Right cardiac atrium (tissue), 5 donors: ENCODE measurements at regions not wholly inside any gene's neighbourhood (a gene's known extent, or its start where the extent isn't known, plus 50 kb on each side); places are given as distances from the start of the nearest gene placed in this dataset.

Source experiments
- ATAC-seq, 2 donors: fragments of 200-7000 bp; cut with Tn5 transposase; one replicate each; pipeline versions ENCODE4 v1.8.0 to v1.9.1; 2020; ENCODE audit warnings: moderate library complexity in 2 of 2, mild to moderate bottlenecking in 1 of 2
- DNase-seq, 3 donors: peaks; one replicate each; pipeline ENCODE4 v3.0.0-alpha.2; 2020
- H3K27ac ChIP-seq: one replicate; pipeline ENCODE4 v1.5.1; 2013; ENCODE audit warnings: mild to moderate bottlenecking, low read length, control low read depth, moderate library complexity
- H3K27me3 ChIP-seq: one replicate; pipeline ENCODE4 v1.6.1; 2013; ENCODE audit not compliant: control insufficient read depth, insufficient read depth
- H3K4me1 ChIP-seq: one replicate; pipeline ENCODE4 v1.6.1; 2013; ENCODE audit warnings: low read length; ENCODE audit not compliant: control insufficient read depth, insufficient read depth
- H3K4me3 ChIP-seq: one replicate; pipeline ENCODE4 v1.5.1; 2013; ENCODE audit warnings: low read length, control low read depth
- H3K9me3 ChIP-seq: one replicate; pipeline ENCODE4 v1.6.1; 2013; ENCODE audit warnings: low read length; ENCODE audit not compliant: control insufficient read depth
- WGBS: extraction: QIAGEN DNeasy Blood & Tissue Kit; methylation state at CpG from one replicate; pipeline ENCODE4 v1.1.7; 2013; 5-methylcytosine and 5-hydroxymethylcytosine counted together
- intact Hi-C, 4 donors: fragments of 100-400 bp; cut with DNase I; formaldehyde crosslinking; loops; one replicate each; pipeline versions ENCODE4 v1.11.0 to v1.14.0; 2022 to 2023
- donor health status: healthy with polysubstance abuse.
- donor health status: DM: no; HTN: yes; CAD: no.
- donor health status: DM: no; HTN: no; CAD: no.
- donor health status: DM: no; HTN: yes; CAD: no; lungs with severe emphysema.
- donor health status: DM: yes; HTN: yes; CAD: no.

GRCh38 chr14:82502043-82502442 lies 968.4 kb upstream of the SEL1L start:
- ATAC-seq = no peak
- no peak for DNase-seq
- H3K9me3 ChIP-seq = no peaks in the 10 kb centered on the region
- H3K4me3 ChIP-seq = no peak overlapping the region
- 83% methylated on average over 4 of the region's 4 CpGs for WGBS
- intact Hi-C loops = no loop called here
- H3K4me1 ChIP-seq = no peaks in the 10 kb centered on the region
- H3K27me3 ChIP-seq = no peaks in the 10 kb centered on the region
- no peak overlapping the region for H3K27ac ChIP-seq

GRCh38 chr14:82504894-82505293 lies 971.2 kb upstream of the SEL1L start:
- intact Hi-C loops = no loop called here
- Histone ChIP-seq H3K9me3 (no peaks in the 10 kb centered on the region), H3K4me3 (no peak overlapping the region), H3K27ac (no peak overlapping the region), H3K27me3 (no peaks in the 10 kb centered on the region), H3K4me1 (no peaks in the 10 kb centered on the region)
- ATAC-seq = no peak
- DNase-seq = no peak

GRCh38 chr14:82510007-82510406 lies 976.4 kb upstream of the SEL1L start:
- DNase-seq (no peak), ATAC-seq (no peak)
- Histone ChIP-seq H3K4me1 (no peaks in the 10 kb centered on the region), H3K27ac (no peak overlapping the region), H3K4me3 (no peak overlapping the region), H3K27me3 (no peaks in the 10 kb centered on the region), H3K9me3 (no peaks in the 10 kb centered on the region)
- intact Hi-C loops = no loop called here
- 82% methylated on average over 5 of the region's 5 CpGs for WGBS

- intact Hi-C loops = no loop called here
- H3K9me3 ChIP-seq = no peaks in the 10 kb centered on the region
- DNase-seq = no peak
- H3K27me3 ChIP-seq = no peaks in the 10 kb centered on the region
- no peak overlapping the region for H3K4me3 ChIP-seq
- no peaks in the 10 kb centered on the region for H3K4me1 ChIP-seq
- 57% methylated on average over 1 of the region's 1 CpG for WGBS
- no peak overlapping the region for H3K27ac ChIP-seq
- ATAC-seq = no peak
These were observed 977.7 kb upstream of the SEL1L start for GRCh38 chr14:82511399-82511798.

GRCh38 chr14:82520765-82521164 lies 987.1 kb upstream of the SEL1L start:
- 76% methylated on average over 1 of the region's 1 CpG for WGBS
- intact Hi-C loops = no loop called here
- no peaks in the 10 kb centered on the region for H3K27me3 ChIP-seq
- ATAC-seq (no peak), DNase-seq (no peak)
- no peak overlapping the region for H3K27ac ChIP-seq
- H3K4me1 ChIP-seq = no peaks in the 10 kb centered on the region
- no peaks in the 10 kb centered on the region for H3K9me3 ChIP-seq
- no peak overlapping the region for H3K4me3 ChIP-seq

- Histone ChIP-seq H3K27me3 (no peaks in the 10 kb centered on the region), H3K9me3 (no peaks in the 10 kb centered on the region), H3K27ac (no peak overlapping the region), H3K4me1 (no peaks in the 10 kb centered on the region), H3K4me3 (no peak overlapping the region)
- DNase-seq (no peak), ATAC-seq (no peak)
- intact Hi-C loops = no loop called here
These were observed 987.5 kb upstream of the SEL1L start for GRCh38 chr14:82521191-82521590.

GRCh38 chr14:82528016-82528415 lies 994.4 kb upstream of the SEL1L start:
- Histone ChIP-seq H3K9me3 (no peaks in the 10 kb centered on the region), H3K27ac (no peak overlapping the region), H3K4me1 (no peaks in the 10 kb centered on the region), H3K4me3 (no peak overlapping the region), H3K27me3 (no peaks in the 10 kb centered on the region)
- intact Hi-C loops = no loop called here
- 70% methylated on average over 1 of the region's 1 CpG for WGBS
- no peak for ATAC-seq
- no peak for DNase-seq

- Histone ChIP-seq H3K27ac (no peak overlapping the region), H3K9me3 (no peaks in the 10 kb centered on the region), H3K4me1 (no peaks in the 10 kb centered on the region), H3K4me3 (no peak overlapping the region), H3K27me3 (no peaks in the 10 kb centered on the region)
- intact Hi-C loops = no loop called here
- 82% methylated on average over 2 of the region's 2 CpGs for WGBS
- ATAC-seq (no peak), DNase-seq (no peak)
These were observed 999.7 kb upstream of the SEL1L start for GRCh38 chr14:82533351-82533750.

- Histone ChIP-seq H3K9me3 (no peaks in the 10 kb centered on the region), H3K27me3 (no peaks in the 10 kb centered on the region), H3K4me3 (no peak overlapping the region), H3K4me1 (no peaks in the 10 kb centered on the region), H3K27ac (no peak overlapping the region)
- ATAC-seq (no peak), DNase-seq (no peak)
- intact Hi-C loops = no loop called here
- WGBS = 50% methylated on average over 2 of the region's 2 CpGs
These were observed 1002.9 kb upstream of the SEL1L start for GRCh38 chr14:82536566-82536965.

GRCh38 chr14:82537831-82538230 lies 1004.2 kb upstream of the SEL1L start:
- H3K27ac ChIP-seq = no peak overlapping the region
- H3K4me1 ChIP-seq = no peaks in the 10 kb centered on the region
- DNase-seq (no peak), ATAC-seq (no peak)
- 80% methylated on average over 3 of the region's 3 CpGs for WGBS
- intact Hi-C loops = no loop called here
- no peaks in the 10 kb centered on the region for H3K9me3 ChIP-seq
- H3K4me3 ChIP-seq = no peak overlapping the region
- H3K27me3 ChIP-seq = no peaks in the 10 kb centered on the region

- H3K4me3 ChIP-seq = no peak overlapping the region
- DNase-seq (no peak), ATAC-seq (no peak)
- intact Hi-C loops = no loop called here
- H3K27me3 ChIP-seq = no peaks in the 10 kb centered on the region
- H3K9me3 ChIP-seq = no peaks in the 10 kb centered on the region
- H3K4me1 ChIP-seq = no peaks in the 10 kb centered on the region
- WGBS = 68% methylated on average over 2 of the region's 2 CpGs
- H3K27ac ChIP-seq = no peak overlapping the region
These were observed 1012.7 kb upstream of the SEL1L start for GRCh38 chr14:82546401-82546800.

GRCh38 chr14:82549306-82549990 lies 1015.8 kb upstream of the SEL1L start:
- ATAC-seq (no peak), DNase-seq (no peak)
- no peaks in the 10 kb centered on the region for H3K9me3 ChIP-seq
- H3K4me3 ChIP-seq = no peak overlapping the region
- H3K27ac ChIP-seq = no peak overlapping the region
- intact Hi-C loops = no loop called here
- no peaks in the 10 kb centered on the region for H3K27me3 ChIP-seq
- H3K4me1 ChIP-seq = no peaks in the 10 kb centered on the region
- WGBS = 77% methylated on average over 9 of the region's 9 CpGs
